ENCODE measurements at regions not wholly inside any gene's neighbourhood (a gene's known extent, or its start where the extent isn't known, plus 50 kb on each side); places are given as distances from the start of the nearest gene placed in this dataset.

DNA sequence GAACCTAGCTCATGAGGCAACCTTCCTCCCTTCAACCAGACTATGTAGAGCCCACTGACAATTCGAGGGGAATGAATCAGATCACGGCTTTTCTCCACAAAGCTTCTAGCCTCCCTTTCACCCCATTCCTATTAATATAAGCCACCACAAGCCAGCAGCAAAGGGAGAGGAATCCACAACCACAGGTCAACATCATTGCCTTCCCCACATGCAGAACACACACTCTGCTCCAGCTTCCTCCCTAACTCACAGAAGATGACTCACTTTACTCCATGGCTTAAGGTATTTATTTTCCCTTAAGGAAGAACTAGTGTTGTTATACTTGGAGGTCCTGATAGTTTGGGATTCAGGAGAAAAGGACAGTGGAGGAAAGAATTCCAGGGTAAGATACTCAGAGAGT lies 272.2 kb downstream of the C1D start:
- TF ChIP-seq, protein P1, sequence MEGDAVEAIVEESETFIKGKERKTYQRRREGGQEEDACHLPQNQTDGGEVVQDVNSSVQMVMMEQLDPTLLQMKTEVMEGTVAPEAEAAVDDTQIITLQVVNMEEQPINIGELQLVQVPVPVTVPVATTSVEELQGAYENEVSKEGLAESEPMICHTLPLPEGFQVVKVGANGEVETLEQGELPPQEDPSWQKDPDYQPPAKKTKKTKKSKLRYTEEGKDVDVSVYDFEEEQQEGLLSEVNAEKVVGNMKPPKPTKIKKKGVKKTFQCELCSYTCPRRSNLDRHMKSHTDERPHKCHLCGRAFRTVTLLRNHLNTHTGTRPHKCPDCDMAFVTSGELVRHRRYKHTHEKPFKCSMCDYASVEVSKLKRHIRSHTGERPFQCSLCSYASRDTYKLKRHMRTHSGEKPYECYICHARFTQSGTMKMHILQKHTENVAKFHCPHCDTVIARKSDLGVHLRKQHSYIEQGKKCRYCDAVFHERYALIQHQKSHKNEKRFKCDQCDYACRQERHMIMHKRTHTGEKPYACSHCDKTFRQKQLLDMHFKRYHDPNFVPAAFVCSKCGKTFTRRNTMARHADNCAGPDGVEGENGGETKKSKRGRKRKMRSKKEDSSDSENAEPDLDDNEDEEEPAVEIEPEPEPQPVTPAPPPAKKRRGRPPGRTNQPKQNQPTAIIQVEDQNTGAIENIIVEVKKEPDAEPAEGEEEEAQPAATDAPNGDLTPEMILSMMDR (optimal IDR thresholded peaks at IDR 0.05 in 1 of 3, IDR thresholded peaks at IDR 0.05 in 1 of 3, conservative IDR thresholded peaks at IDR 0.05 in 1 of 3; ENCODE audit: extremely low read depth in 1 of 3, insufficient read depth in 2 of 3, low read length in 3 of 3): no peak
- TF ChIP-seq EZH2 (IDR thresholded peaks at IDR 0.05; ENCODE audit: low read length): no peak
